Stomach (tissue), 4 donors: ENCODE measurements at regions not wholly inside any gene's neighbourhood (a gene's known extent, or its start where the extent isn't known, plus 50 kb on each side); places are given as distances from the start of the nearest gene placed in this dataset.

Experiments used
- CTCF ChIP-seq, 7 experiments: fragments of 450-650 bp in 4 of 7; fragments of 200-600 bp in 3 of 7; sonication (generic) in 3 of 7; IDR thresholded peaks; one replicate each; pipeline ENCODE4 v1.5.1; 2016 to 2019; ENCODE audit warnings: antibody characterized with exemption in 7 of 7, control low read depth in 2 of 7, mild to moderate bottlenecking in 1 of 7
- POLR2A ChIP-seq, 4 donors: fragments of 450-650 bp; IDR thresholded peaks; one replicate each; pipeline ENCODE4 v1.6.1; 2016; ENCODE audit warnings: antibody characterized with exemption in 4 of 4, control low read depth in 2 of 4, mild to moderate bottlenecking in 1 of 4, moderate library complexity in 1 of 4

GRCh38 chr14:89477391-89477790 lies 60.4 kb upstream of the FOXN3 start:
- no peak for TF ChIP-seq CTCF (IDR thresholded peaks at IDR 0.05)
- no peak for TF ChIP-seq POLR2A (IDR thresholded peaks at IDR 0.05)
